ENCODE measurements at regions not wholly inside any gene's neighbourhood (a gene's known extent, or its start where the extent isn't known, plus 50 kb on each side); places are given as distances from the start of the nearest gene placed in this dataset.
"Not testable (repeated sequence)": the region's sequence is repeated elsewhere in the genome, so short reads cannot be mapped to it uniquely, and the experiment has no call there.

- intact Hi-C loops (cut with DNase I; ENCODE audit: low total_unique reads) = no loop called here
- no peak for DNase-seq
- Histone ChIP-seq H3K4me3 (no peak overlapping the region), H3K36me3 (no peaks in the 10 kb centered on the region), H3K27me3 (no peaks in the 10 kb centered on the region), H3K4me1 (no peaks in the 10 kb centered on the region), H3K27ac (no peak overlapping the region), H3K9me3 (no peaks in the 10 kb centered on the region)
- TF ChIP-seq CTCF (IDR thresholded peaks at IDR 0.05) = no peak
Observed at GRCh38 chr1:99429754-99430153, 165.5 kb downstream of the PLPPR4 start.

- no peaks in the 10 kb centered on the region for H3K4me1 ChIP-seq
- intact Hi-C loops (cut with DNase I; ENCODE audit: low total_unique reads) = no loop called here
- H3K27me3 ChIP-seq = no peaks in the 10 kb centered on the region
- H3K4me3 ChIP-seq = no peak overlapping the region
- H3K36me3 ChIP-seq = no peaks in the 10 kb centered on the region
- H3K27ac ChIP-seq = no peak overlapping the region
- DNase-seq = no peak
- H3K9me3 ChIP-seq = no peaks in the 10 kb centered on the region
- TF ChIP-seq CTCF (IDR thresholded peaks at IDR 0.05) = no peak
Observed at GRCh38 chr1:99438656-99439230, 174.5 kb downstream of the PLPPR4 start.

- Histone ChIP-seq H3K4me3 (no peak overlapping the region), H3K4me1 (no peaks in the 10 kb centered on the region), H3K36me3 (no peaks in the 10 kb centered on the region), H3K9me3 (no peaks in the 10 kb centered on the region), H3K27ac (no peak overlapping the region), H3K27me3 (no peaks in the 10 kb centered on the region)
- intact Hi-C loops (cut with DNase I; ENCODE audit: low total_unique reads) = no loop called here
- no peak for DNase-seq
- no peak for TF ChIP-seq CTCF (IDR thresholded peaks at IDR 0.05)
Observed at GRCh38 chr1:99439433-99440075, 175.3 kb downstream of the PLPPR4 start.

GRCh38 chr1:99441299-99442095, 177.2 kb downstream of the PLPPR4 start:
- no peak for TF ChIP-seq CTCF (IDR thresholded peaks at IDR 0.05)
- H3K27ac ChIP-seq = no peak overlapping the region
- H3K27me3 ChIP-seq = no peaks in the 10 kb centered on the region
- H3K9me3 ChIP-seq = no peaks in the 10 kb centered on the region
- no peak overlapping the region for H3K4me3 ChIP-seq
- H3K4me1 ChIP-seq = no peaks in the 10 kb centered on the region
- intact Hi-C loops (cut with DNase I; ENCODE audit: low total_unique reads) = no loop called here
- no peak for DNase-seq
- no peaks in the 10 kb centered on the region for H3K36me3 ChIP-seq

GRCh38 chr1:99444211-99444927, 180.1 kb downstream of the PLPPR4 start:
- H3K27me3 ChIP-seq; intact Hi-C loops (cut with DNase I; ENCODE audit: low total_unique reads); DNase-seq; H3K4me3 ChIP-seq; H3K9me3 ChIP-seq; H3K4me1 ChIP-seq; H3K27ac ChIP-seq; H3K36me3 ChIP-seq: not testable (repeated sequence)

GRCh38 chr1:99445071-99445470, 180.8 kb downstream of the PLPPR4 start:
- no peak for DNase-seq
- no peak overlapping the region for H3K27ac ChIP-seq
- no peaks in the 10 kb centered on the region for H3K9me3 ChIP-seq
- H3K27me3 ChIP-seq = no peaks in the 10 kb centered on the region
- H3K36me3 ChIP-seq = no peaks in the 10 kb centered on the region
- intact Hi-C loops (cut with DNase I; ENCODE audit: low total_unique reads) = no loop called here
- H3K4me3 ChIP-seq = no peak overlapping the region
- TF ChIP-seq CTCF (IDR thresholded peaks at IDR 0.05) = no peak
- H3K4me1 ChIP-seq = no peaks in the 10 kb centered on the region

Measured in tibial artery (tissue), 4 donors.